HepG2 (cell line): ENCODE measurements at regions not wholly inside any gene's neighbourhood (a gene's known extent, or its start where the extent isn't known, plus 50 kb on each side); places are given as distances from the start of the nearest gene placed in this dataset.

ENCODE experiments used
- ATAC-seq: fragments of 200-7000 bp; cut with Tn5 transposase; 3 replicates; pipeline ENCODE4 v1.9.1; 2020; ENCODE audit warnings: mild to moderate bottlenecking, moderate library complexity
- BruUV-seq: library from RNA; stranded (reverse); fragments of 400-500 nt; replicated peaks from 2 replicates; lab custom pipeline; 2021; lab: Mats Ljungman, UMichigan
- CTCF ChIA-PET: fragments of 300-600 bp; formaldehyde crosslinking; extraction: SDS; loops from one replicate; lab custom pipeline; 2021; ENCODE audit warnings: low total read pairs, inconsistent platforms, low intra/inter-chr PET ratio; lab: Yijun Ruan, JAX
- POLR2A ChIA-PET: fragments of 350-600 bp; sonication (Branson Sonifier 250); formaldehyde crosslinking; loops from one replicate; lab custom pipeline; 2020; ENCODE audit warnings: antibody characterized with exemption, inconsistent platforms; lab: Yijun Ruan, JAX
- DNase-seq: peaks from one replicate; pipeline ENCODE4 v3.0.0-alpha.2; 2015; ENCODE audit warnings: low spot score
- FAIRE-seq: peaks from 3 replicates; lab custom pipeline; 2011; peaks lifted over from hg19 to GRCh38; lab: Jason Lieb, UNC
- H2AFZ ChIP-seq: one replicate; pipeline ENCODE4 v1.6.1; 2011; ENCODE audit warnings: low read length, inconsistent platforms
- H3K27ac ChIP-seq: fragments of 300-600 bp; 3 replicates; pipeline ENCODE4 v1.8.0; 2011; ENCODE audit warnings: mixed run types, mild to moderate bottlenecking, mixed read lengths, low read length, inconsistent platforms; ENCODE audit not compliant: insufficient read depth; ENCODE audit errors: extremely low read length
- H3K27me3 ChIP-seq, 2 experiments: fragments of 200-600 bp in 1 of 2; 2 replicates in 1 of 2; 3 replicates in 1 of 2; pipeline versions ENCODE4 v1.6.0 to v1.8.0; 2011; ENCODE audit warnings: low read length in 2 of 2, mild to moderate bottlenecking in 2 of 2, moderate library complexity in 2 of 2, inconsistent platforms in 1 of 2; ENCODE audit not compliant: insufficient read depth in 2 of 2, control insufficient read depth in 1 of 2
- H3K36me3 ChIP-seq, 2 experiments: fragments of 200-600 bp in 1 of 2; replicated peaks in 1 of 2; 2 replicates in 1 of 2; 3 replicates in 1 of 2; pipeline versions ENCODE4 v1.5.1 to v1.8.0; 2011; ENCODE audit warnings: low read length in 2 of 2, inconsistent platforms in 1 of 2; ENCODE audit not compliant: insufficient read depth in 2 of 2, control insufficient read depth in 1 of 2
- H3K4me1 ChIP-seq: 2 replicates; pipeline ENCODE4 v1.5.1; 2012; ENCODE audit warnings: low read length, inconsistent platforms; ENCODE audit not compliant: insufficient read depth
- H3K4me2 ChIP-seq: 2 replicates; pipeline ENCODE4 v1.6.0; 2011; ENCODE audit warnings: low read depth, low read length, inconsistent platforms
- H3K4me3 ChIP-seq, 3 experiments: fragments of 200-600 bp in 1 of 3; sonication (generic), shearing (Covaris generic) in 1 of 3; replicated peaks in 1 of 3; 2 replicates each; pipeline ENCODE4 v1.5.1; 2011 to 2016; ENCODE audit warnings: low read length in 3 of 3, inconsistent platforms in 2 of 3, low read depth in 2 of 3, mild to moderate bottlenecking in 2 of 3, control low read depth in 1 of 3, mixed read lengths in 1 of 3; ENCODE audit not compliant: insufficient read depth in 1 of 3
- H3K79me2 ChIP-seq: one replicate; pipeline ENCODE4 v1.6.1; 2011; ENCODE audit warnings: low read length, inconsistent platforms; ENCODE audit not compliant: insufficient read depth
- H3K9ac ChIP-seq: 2 replicates; pipeline ENCODE4 v1.6.0; 2011; ENCODE audit warnings: mild to moderate bottlenecking, low read depth, low read length, inconsistent platforms; ENCODE audit not compliant: insufficient read depth
- H3K9me3 ChIP-seq: 2 replicates; pipeline ENCODE4 v1.5.1; 2012; ENCODE audit warnings: mild to moderate bottlenecking, low read length
- H4K20me1 ChIP-seq: 2 replicates; pipeline ENCODE4 v1.6.0; 2011; ENCODE audit warnings: inconsistent platforms, mild to moderate bottlenecking, low read length, moderate library complexity; ENCODE audit not compliant: insufficient read depth
- BCL6 ChIP-seq: IDR thresholded peaks from 2 replicates; pipeline ENCODE4 v1.6.1; 2016; ENCODE audit warnings: missing genetic modification reagents, missing compliant biosample characterization
- FOXP1 ChIP-seq, 2 experiments: fragments of 450-650 bp in 1 of 2; IDR thresholded peaks; 2 replicates each; pipeline ENCODE4 v1.6.1; 2017 to 2018; ENCODE audit warnings: antibody characterized with exemption in 1 of 2
- HOXD1 ChIP-seq: sonication (generic); formaldehyde crosslinking; IDR thresholded peaks from 2 replicates; pipeline ENCODE4 v1.5.0; 2020; ENCODE audit warnings: missing genetic modification reagents
- NCOR1 ChIP-seq: fragments of 200-600 bp; sonication (generic); IDR thresholded peaks from 2 replicates; pipeline ENCODE4 v1.7.0; 2017; ENCODE audit warnings: antibody characterized with exemption, low read length, borderline replicate concordance
- NFE2L2 ChIP-seq: fragments of 150-350 bp; IDR thresholded peaks from 2 replicates; pipeline ENCODE4 v1.6.1; 2014; ENCODE audit warnings: low read length
- POLR2AphosphoS2 ChIP-seq: IDR thresholded peaks from 2 replicates; pipeline ENCODE4 v1.6.1; 2011; ENCODE audit warnings: low read depth, low read length, improper control_type of control experiment
- RARA ChIP-seq: IDR thresholded peaks from 2 replicates; pipeline ENCODE4 v1.6.1; 2016; ENCODE audit warnings: missing genetic modification reagents, missing compliant biosample characterization
- SAFB2 ChIP-seq: sonication (generic); formaldehyde crosslinking; IDR thresholded peaks from 2 replicates; pipeline ENCODE4 v1.5.1; 2020; ENCODE audit warnings: missing genetic modification reagents, low read depth, mild to moderate bottlenecking, borderline replicate concordance
- SIN3A ChIP-seq: IDR thresholded peaks from 2 replicates; pipeline ENCODE4 v1.6.1; 2011; ENCODE audit warnings: low read depth, mild to moderate bottlenecking, control low read depth, low read length, borderline replicate concordance
- SNAPC2 ChIP-seq: sonication (generic); formaldehyde crosslinking; IDR thresholded peaks from 2 replicates; pipeline ENCODE4 v1.8.1; 2022; ENCODE audit warnings: mild to moderate bottlenecking, missing genetic modification reagents
- SP2 ChIP-seq: sonication (generic); formaldehyde crosslinking; IDR thresholded peaks from 2 replicates; pipeline ENCODE4 v1.5.1; 2020; ENCODE audit warnings: mild to moderate bottlenecking, missing genetic modification reagents
- TBP ChIP-seq: sonication (generic); formaldehyde crosslinking; IDR thresholded peaks from 2 replicates; pipeline ENCODE4 v1.5.0; 2020; ENCODE audit warnings: missing genetic modification reagents
- ZBTB7B ChIP-seq: sonication (generic); formaldehyde crosslinking; IDR thresholded peaks from 2 replicates; pipeline ENCODE4 v1.4.0; 2020; ENCODE audit warnings: missing genetic modification reagents
- ZNF30 ChIP-seq: sonication (generic); formaldehyde crosslinking; IDR thresholded peaks from 2 replicates; pipeline ENCODE4 v1.5.0; 2020; ENCODE audit warnings: mild to moderate bottlenecking, missing genetic modification reagents
- ZNF367 ChIP-seq: sonication (generic); formaldehyde crosslinking; IDR thresholded peaks from 2 replicates; pipeline ENCODE4 v1.4.0; 2020; ENCODE audit warnings: missing genetic modification reagents, borderline replicate concordance
- ZNF580 ChIP-seq: IDR thresholded peaks from 2 replicates; pipeline ENCODE4 v1.6.1; 2016; ENCODE audit warnings: low read depth, borderline replicate concordance
- ZNF773 ChIP-seq: sonication (generic); formaldehyde crosslinking; IDR thresholded peaks from 2 replicates; pipeline ENCODE4 v1.4.0; 2020; ENCODE audit warnings: missing genetic modification reagents, borderline replicate concordance
- WGBS: methylation state at CpG from one replicate; pipeline ENCODE4 v1.1.6; 2017; ENCODE audit warnings: low lambda C conversion rate; 5-methylcytosine and 5-hydroxymethylcytosine counted together
- in situ Hi-C: cut with HindIII; loops from 2 replicates; pipeline ENCODE4 v1.10.0; 2017; ENCODE audit warnings: low pct_unique_long_range_greater_than_20kb; ENCODE audit not compliant: extremely low pct_ligation_motif_present
- intact Hi-C: fragments of 100-400 bp; cut with micrococcal nuclease; formaldehyde crosslinking; loops from one replicate; pipeline ENCODE4 v1.10.0; 2022; ENCODE audit not compliant: unreplicated experiment

- ChIA-PET CTCF (no interaction called here), POLR2A (no interaction called here)
- Histone ChIP-seq H3K27ac (no peak overlapping the region), H3K4me2 (no peak overlapping the region), H3K27me3 (no peaks in the 10 kb centered on the region), H3K79me2 (no peaks in the 10 kb centered on the region), H3K36me3 (no peaks in the 10 kb centered on the region), H3K4me1 (no peaks in the 10 kb centered on the region), H3K9ac (no peak overlapping the region), H2AFZ (no peak overlapping the region), H4K20me1 (no peaks in the 10 kb centered on the region), H3K9me3 (no peaks in the 10 kb centered on the region), H3K4me3 (no peak overlapping the region)
- DNase-seq (peak; percentile 13), FAIRE-seq (no peak), ATAC-seq (peak; percentile 68)
- intact Hi-C loops (no loop called here), in situ Hi-C loops (no loop called here)
- TF ChIP-seq NFE2L2 (peak; percentile 24; the same call in 1 of the 2 replicates), ZBTB7B (CRISPR knock-in tag) (no peak), FOXP1 (IDR thresholded peaks at IDR 0.05) (no peak), FOXP1 (CRISPR knock-in tag; IDR thresholded peaks at IDR 0.05) (no peak)
- 5% methylated on average over 7 of the region's 7 CpGs for WGBS
- BruUV-seq = no TSS peak
Measured at GRCh38 chr5:98309785-98310598, 463.5 kb upstream of the RGMB start.

GRCh38 chr5:98314292-98314691 lies 459.2 kb upstream of the RGMB start:
- Histone ChIP-seq H3K9ac (no peak overlapping the region), H3K79me2 (no peaks in the 10 kb centered on the region), H3K4me2 (no peak overlapping the region), H3K9me3 (no peaks in the 10 kb centered on the region), H3K36me3 (no peaks in the 10 kb centered on the region), H3K4me3 (no peak overlapping the region), H3K4me1 (no peaks in the 10 kb centered on the region), H2AFZ (no peak overlapping the region), H4K20me1 (no peaks in the 10 kb centered on the region), H3K27ac (no peak overlapping the region), H3K27me3 (no peaks in the 10 kb centered on the region)
- DNase-seq = no peak
- no TSS peak for BruUV-seq
- no peak for FAIRE-seq
- POLR2A ChIA-PET = no interaction called here
- in situ Hi-C loops = no loop called here
- CTCF ChIA-PET = no interaction called here
- ATAC-seq = no peak
- intact Hi-C loops = no loop called here
- TF ChIP-seq BCL6 (CRISPR knock-in tag) = no peak
- TF ChIP-seq SIN3A = no peak
- TF ChIP-seq RARA = no peak
- no peak for TF ChIP-seq POLR2AphosphoS2
- TF ChIP-seq SNAPC2 (CRISPR knock-in tag) = no peak
- no peak for TF ChIP-seq SP2 (CRISPR knock-in tag)
- no peak for TF ChIP-seq ZNF773
- no peak for TF ChIP-seq SAFB2
- TF ChIP-seq NCOR1 = no peak
- TF ChIP-seq ZNF580 (CRISPR knock-in tag) = no peak
- no peak for TF ChIP-seq TBP (CRISPR knock-in tag)
- TF ChIP-seq ZNF30 (CRISPR knock-in tag) = no peak
- no peak for TF ChIP-seq ZNF367
- no peak for TF ChIP-seq HOXD1 (CRISPR knock-in tag)
